GM10266 (cell line): ENCODE measurements at regions not wholly inside any gene's neighbourhood (a gene's known extent, or its start where the extent isn't known, plus 50 kb on each side); places are given as distances from the start of the nearest gene placed in this dataset.

Experiments
- DNase-seq: peaks from one replicate; pipeline ENCODE4 v3.0.0; 2012; ENCODE audit errors: extremely low spot score
- CTCF ChIP-seq: IDR thresholded peaks from 2 replicates; pipeline ENCODE4 v1.5.1; 2012; ENCODE audit warnings: mild to moderate bottlenecking, low read depth; ENCODE audit not compliant: control insufficient read depth, insufficient read depth; ENCODE audit errors: missing control alignments

GRCh38 chr1:79133774-79134364, 127.3 kb upstream of the ADGRL4 start:
- no peak for DNase-seq
- TF ChIP-seq CTCF: no peak

GRCh38 chr1:79131626-79132025, 125.1 kb upstream of the ADGRL4 start:
- DNase-seq: no peak
- no peak for TF ChIP-seq CTCF

- no peak for TF ChIP-seq CTCF
- DNase-seq: no peak
Observed at GRCh38 chr1:79129914-79130313, 123.4 kb upstream of the ADGRL4 start.

DNA sequence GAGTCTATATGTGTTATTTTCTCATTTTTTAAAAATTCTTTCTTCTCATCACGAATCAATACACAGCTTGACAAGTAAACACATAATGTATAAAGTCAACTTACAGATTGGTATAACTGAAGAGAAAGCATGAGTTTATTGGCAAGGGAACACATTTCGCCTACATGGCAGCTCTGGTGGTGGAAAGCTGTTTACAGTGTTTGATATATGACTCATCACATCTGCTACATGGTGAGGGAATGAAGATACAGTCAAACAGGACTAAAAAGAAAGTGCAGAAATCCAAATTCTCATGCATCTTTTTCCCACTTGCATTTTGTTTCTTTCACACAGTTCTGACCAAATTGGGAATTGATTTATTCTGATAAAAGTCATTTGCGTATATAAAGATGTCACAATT, 122.2 kb upstream of the ADGRL4 start:
- DNase-seq: no peak
- TF ChIP-seq CTCF: no peak

DNA sequence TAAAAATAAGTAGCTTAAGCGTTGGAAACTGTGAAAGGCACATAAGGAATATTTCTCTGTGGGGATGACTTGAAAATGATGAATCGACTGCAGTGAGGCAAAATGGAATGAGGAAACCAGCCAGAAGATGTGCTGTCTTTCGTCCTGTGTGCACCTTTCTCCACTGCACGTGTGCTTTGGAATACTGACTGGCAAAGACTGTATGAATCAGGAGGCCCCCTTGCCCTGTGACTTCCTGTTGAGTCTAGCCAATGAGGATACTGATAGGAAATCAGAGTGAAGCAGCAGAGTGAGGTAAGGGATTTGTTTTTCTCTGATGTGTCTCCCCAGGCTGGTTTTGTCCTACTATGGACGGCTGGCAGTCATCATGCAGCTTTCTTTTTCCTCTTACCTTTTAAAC, 118.2 kb upstream of the ADGRL4 start:
- no peak for DNase-seq
- no peak for TF ChIP-seq CTCF

DNA sequence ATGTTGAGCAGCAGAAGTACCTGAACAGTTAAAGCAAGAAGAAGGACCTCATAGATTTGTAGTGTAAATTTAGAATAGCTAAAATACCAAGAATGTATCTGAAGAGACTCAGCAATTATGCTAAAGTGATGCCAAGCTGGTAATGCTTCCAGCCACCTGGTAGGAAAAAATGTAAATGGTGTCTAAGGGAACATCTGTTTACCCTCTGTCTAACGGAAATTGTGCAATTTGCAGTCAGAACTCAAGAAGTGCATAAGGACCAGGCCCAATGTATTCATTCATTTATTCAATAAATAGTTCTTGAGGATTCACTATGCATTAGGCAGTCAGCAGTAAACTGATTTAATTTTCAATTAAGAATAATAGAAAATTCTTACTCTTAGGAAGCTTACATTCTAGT, 116.0 kb upstream of the ADGRL4 start:
- DNase-seq: no peak
- TF ChIP-seq CTCF: no peak

- TF ChIP-seq CTCF: no peak
- no peak for DNase-seq
Observed at GRCh38 chr1:79117376-79117775, 110.8 kb upstream of the ADGRL4 start.
